ENCODE measurements at regions not wholly inside any gene's neighbourhood (a gene's known extent, or its start where the extent isn't known, plus 50 kb on each side); places are given as distances from the start of the nearest gene placed in this dataset.
"Not testable (repeated sequence)": the region's sequence is repeated elsewhere in the genome, so short reads cannot be mapped to it uniquely, and the experiment has no call there.

- DNase-seq = no peak
- TF ChIP-seq CTCF (IDR thresholded peaks at IDR 0.05; ENCODE audit: low read depth, low read length) = no peak
- no peaks in the 10 kb centered on the region for H3K27me3 ChIP-seq (ENCODE audit: insufficient read depth, low read depth, severe bottlenecking)
- H3K36me3 ChIP-seq = no peaks in the 10 kb centered on the region
- no peak overlapping the region for H3K27ac ChIP-seq
- no peak overlapping the region for H3K4me3 ChIP-seq (ENCODE audit: low read depth, low read length)
- H3K9me3 ChIP-seq (ENCODE audit: severe bottlenecking) = no peaks in the 10 kb centered on the region
These were observed 837.0 kb downstream of the DNAH5 start for GRCh38 chr5:13107537-13107936.

- TF ChIP-seq CTCF (IDR thresholded peaks at IDR 0.05; ENCODE audit: low read depth, low read length) = no peak
- no peaks in the 10 kb centered on the region for H3K36me3 ChIP-seq
These were observed 863.4 kb downstream of the DNAH5 start for GRCh38 chr5:13081116-13081515.

DNA sequence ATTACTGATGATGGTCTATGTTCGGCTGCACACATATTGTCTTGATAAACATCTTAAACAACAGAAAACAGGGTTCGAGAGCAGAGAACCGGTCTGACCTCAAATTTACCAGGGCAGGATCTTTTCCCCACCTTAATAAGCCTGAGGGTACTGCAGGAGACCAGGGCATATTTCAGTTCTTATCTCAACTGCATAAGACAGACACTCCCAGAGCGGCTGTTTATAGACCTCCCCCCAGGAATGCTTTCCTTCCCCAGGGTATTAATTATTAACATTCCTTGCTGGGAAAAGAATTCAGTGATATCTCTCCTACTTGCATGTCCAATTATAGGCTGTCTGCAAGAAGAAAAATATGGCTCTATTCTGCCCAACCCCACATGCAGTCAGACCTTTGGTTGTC lies 871.6 kb downstream of the DNAH5 start:
- not testable (repeated sequence) for DNase-seq; H3K4me3 ChIP-seq (ENCODE audit: low read depth, low read length); H3K36me3 ChIP-seq; H3K27me3 ChIP-seq (ENCODE audit: insufficient read depth, low read depth, severe bottlenecking); H3K27ac ChIP-seq; H3K9me3 ChIP-seq (ENCODE audit: severe bottlenecking)

More at GRCh38 chr5:13081116-13081515, 863.4 kb downstream of the DNAH5 start:
- no peaks in the 10 kb centered on the region for H3K27me3 ChIP-seq (ENCODE audit: insufficient read depth, low read depth, severe bottlenecking)
- no peak for DNase-seq
- no peak overlapping the region for H3K27ac ChIP-seq
- H3K4me3 ChIP-seq (ENCODE audit: low read depth, low read length) = no peak overlapping the region
- H3K9me3 ChIP-seq (ENCODE audit: severe bottlenecking) = peaks cover 5% of the 10 kb centered on the region

DNA sequence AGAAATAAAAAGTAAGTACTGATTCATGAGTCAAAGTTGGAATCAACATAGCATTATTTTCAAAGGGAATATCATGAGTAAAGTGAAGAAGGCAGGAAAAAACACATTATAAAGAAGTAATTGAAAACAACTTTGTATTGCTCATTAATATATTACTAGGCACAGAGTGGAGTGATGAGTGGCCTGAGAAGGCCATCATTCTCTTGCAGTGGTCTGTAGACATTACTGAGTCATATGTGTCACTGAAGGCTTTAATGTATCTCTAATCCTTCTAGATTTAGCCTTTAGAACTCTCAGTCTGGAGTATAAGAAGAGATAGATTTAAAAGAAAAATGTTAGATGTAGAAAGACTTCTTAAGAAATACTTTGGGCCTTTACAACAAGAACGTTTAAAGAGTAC lies 881.4 kb downstream of the DNAH5 start:
- H3K9me3 ChIP-seq (ENCODE audit: severe bottlenecking) = no peaks in the 10 kb centered on the region
- H3K36me3 ChIP-seq = no peaks in the 10 kb centered on the region
- no peak overlapping the region for H3K4me3 ChIP-seq (ENCODE audit: low read depth, low read length)
- H3K27ac ChIP-seq = no peak overlapping the region
- no peaks in the 10 kb centered on the region for H3K27me3 ChIP-seq (ENCODE audit: insufficient read depth, low read depth, severe bottlenecking)
- no peak for TF ChIP-seq CTCF (IDR thresholded peaks at IDR 0.05; ENCODE audit: low read depth, low read length)
- no peak for DNase-seq

- no peak overlapping the region for H3K27ac ChIP-seq
These were observed 898.5 kb downstream of the DNAH5 start for GRCh38 chr5:13045897-13046551.

GRCh38 chr5:13034061-13034460 lies 910.4 kb downstream of the DNAH5 start:
- no peak for TF ChIP-seq CTCF (IDR thresholded peaks at IDR 0.05; ENCODE audit: low read depth, low read length)
- Histone ChIP-seq H3K9me3 (ENCODE audit: severe bottlenecking) (no peaks in the 10 kb centered on the region), H3K4me3 (ENCODE audit: low read depth, low read length) (no peak overlapping the region), H3K27ac (no peak overlapping the region), H3K27me3 (ENCODE audit: insufficient read depth, low read depth, severe bottlenecking) (no peaks in the 10 kb centered on the region), H3K36me3 (no peaks in the 10 kb centered on the region)
- no peak for DNase-seq

More at GRCh38 chr5:13045897-13046551, 898.5 kb downstream of the DNAH5 start:
- no peak for DNase-seq
- Histone ChIP-seq H3K9me3 (ENCODE audit: severe bottlenecking) (no peaks in the 10 kb centered on the region), H3K36me3 (no peaks in the 10 kb centered on the region), H3K27me3 (ENCODE audit: insufficient read depth, low read depth, severe bottlenecking) (no peaks in the 10 kb centered on the region), H3K4me3 (ENCODE audit: low read depth, low read length) (no peak overlapping the region)
- no peak for TF ChIP-seq CTCF (IDR thresholded peaks at IDR 0.05; ENCODE audit: low read depth, low read length)

Data from WERI-Rb-1 (cell line).